ENCODE measurements at regions not wholly inside any gene's neighbourhood (a gene's known extent, or its start where the extent isn't known, plus 50 kb on each side); places are given as distances from the start of the nearest gene placed in this dataset.

DNA sequence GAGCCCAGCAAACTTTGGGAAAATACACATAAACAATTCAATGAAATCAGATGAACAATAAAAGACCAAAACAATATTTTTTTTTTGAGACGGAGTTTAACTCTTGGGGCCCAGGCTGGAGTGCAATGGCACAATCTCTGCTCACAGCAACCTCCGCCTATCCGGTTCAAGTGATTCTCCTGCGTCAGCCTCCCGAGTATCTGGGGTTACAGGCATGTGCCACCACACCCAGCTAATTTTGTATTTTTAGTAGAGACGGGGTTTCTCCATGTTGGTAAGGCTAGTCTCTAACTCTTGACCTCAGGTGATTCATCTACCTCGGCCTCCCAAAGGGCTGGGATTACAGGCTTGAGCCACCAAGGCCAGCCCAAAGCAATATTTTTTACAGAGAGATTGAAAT lies 1588.5 kb downstream of the BRINP3 start:
- TF ChIP-seq, protein P1, sequence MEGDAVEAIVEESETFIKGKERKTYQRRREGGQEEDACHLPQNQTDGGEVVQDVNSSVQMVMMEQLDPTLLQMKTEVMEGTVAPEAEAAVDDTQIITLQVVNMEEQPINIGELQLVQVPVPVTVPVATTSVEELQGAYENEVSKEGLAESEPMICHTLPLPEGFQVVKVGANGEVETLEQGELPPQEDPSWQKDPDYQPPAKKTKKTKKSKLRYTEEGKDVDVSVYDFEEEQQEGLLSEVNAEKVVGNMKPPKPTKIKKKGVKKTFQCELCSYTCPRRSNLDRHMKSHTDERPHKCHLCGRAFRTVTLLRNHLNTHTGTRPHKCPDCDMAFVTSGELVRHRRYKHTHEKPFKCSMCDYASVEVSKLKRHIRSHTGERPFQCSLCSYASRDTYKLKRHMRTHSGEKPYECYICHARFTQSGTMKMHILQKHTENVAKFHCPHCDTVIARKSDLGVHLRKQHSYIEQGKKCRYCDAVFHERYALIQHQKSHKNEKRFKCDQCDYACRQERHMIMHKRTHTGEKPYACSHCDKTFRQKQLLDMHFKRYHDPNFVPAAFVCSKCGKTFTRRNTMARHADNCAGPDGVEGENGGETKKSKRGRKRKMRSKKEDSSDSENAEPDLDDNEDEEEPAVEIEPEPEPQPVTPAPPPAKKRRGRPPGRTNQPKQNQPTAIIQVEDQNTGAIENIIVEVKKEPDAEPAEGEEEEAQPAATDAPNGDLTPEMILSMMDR (IDR thresholded peaks at IDR 0.05), result no peak
- TF ChIP-seq ZFX (IDR thresholded peaks at IDR 0.05; ENCODE audit: borderline replicate concordance), result no peak

Measured in 22Rv1 (cell line).